ENCODE measurements at regions not wholly inside any gene's neighbourhood (a gene's known extent, or its start where the extent isn't known, plus 50 kb on each side); places are given as distances from the start of the nearest gene placed in this dataset.

GRCh38 chr14:89652352-89652751 lies 235.3 kb upstream of the FOXN3 start:
- no peak overlapping the region for H3K4me3 ChIP-seq (ENCODE audit: low read length)
- no peaks in the 10 kb centered on the region for H3K9me2 ChIP-seq (ENCODE audit: insufficient read depth, low read length)
- no peaks in the 10 kb centered on the region for H4K20me1 ChIP-seq (ENCODE audit: insufficient read depth)
- no peaks in the 10 kb centered on the region for H3F3A ChIP-seq (ENCODE audit: insufficient read depth, low read length, poor library complexity, severe bottlenecking)
- TF ChIP-seq RAD21 (conservative IDR thresholded peaks at IDR 0.05) (no peak), SMC3 (conservative IDR thresholded peaks at IDR 0.05; ENCODE audit: poor library complexity) (no peak), REST (IDR thresholded peaks at IDR 0.05; ENCODE audit: borderline replicate concordance) (no peak), EP300 (conservative IDR thresholded peaks at IDR 0.05; ENCODE audit: poor library complexity, severe bottlenecking) (no peak), CTCF (IDR thresholded peaks at IDR 0.05; ENCODE audit: poor library complexity, severe bottlenecking) (no peak), EZH2 (IDR thresholded peaks at IDR 0.05; ENCODE audit: borderline replicate concordance, insufficient read depth, low read length, poor library complexity, severe bottlenecking) (no peak), MXI1 (conservative IDR thresholded peaks at IDR 0.05; ENCODE audit: poor library complexity, severe bottlenecking) (no peak)
- no peaks in the 10 kb centered on the region for H3K27me3 ChIP-seq (ENCODE audit: insufficient read depth, low read depth, low read length)
- no peak overlapping the region for H3K9ac ChIP-seq (ENCODE audit: low read length)
- H3K4me2 ChIP-seq (ENCODE audit: low read length), result no peak overlapping the region
- no peaks in the 10 kb centered on the region for H3K36me3 ChIP-seq (ENCODE audit: insufficient read depth, low read length)
- no peaks in the 10 kb centered on the region for H3K9me3 ChIP-seq (ENCODE audit: low read length)
- H3K79me2 ChIP-seq (replicated peaks; ENCODE audit: insufficient read depth, low read length), result no peaks in the 10 kb centered on the region
- H3K27ac ChIP-seq (ENCODE audit: low read length), result no peak overlapping the region
- no peak overlapping the region for H2AFZ ChIP-seq (ENCODE audit: low read depth, low read length)

- Histone ChIP-seq H2AFZ (ENCODE audit: low read depth, low read length) (no peak overlapping the region), H3K9ac (ENCODE audit: low read length) (no peak overlapping the region), H3K4me3 (ENCODE audit: low read length) (no peak overlapping the region), H4K20me1 (ENCODE audit: insufficient read depth) (no peaks in the 10 kb centered on the region), H3K27me3 (ENCODE audit: insufficient read depth, low read depth, low read length) (no peaks in the 10 kb centered on the region), H3K4me2 (ENCODE audit: low read length) (no peak overlapping the region), H3F3A (ENCODE audit: insufficient read depth, low read length, poor library complexity, severe bottlenecking) (no peaks in the 10 kb centered on the region), H3K79me2 (replicated peaks; ENCODE audit: insufficient read depth, low read length) (no peaks in the 10 kb centered on the region), H3K36me3 (ENCODE audit: insufficient read depth, low read length) (no peaks in the 10 kb centered on the region), H3K9me2 (ENCODE audit: insufficient read depth, low read length) (no peaks in the 10 kb centered on the region), H3K27ac (ENCODE audit: low read length) (no peak overlapping the region), H3K9me3 (ENCODE audit: low read length) (no peaks in the 10 kb centered on the region)
- TF ChIP-seq RAD21 (conservative IDR thresholded peaks at IDR 0.05) (no peak), REST (IDR thresholded peaks at IDR 0.05; ENCODE audit: borderline replicate concordance) (no peak), TAF1 (IDR thresholded peaks at IDR 0.05; ENCODE audit: low read depth) (no peak), MXI1 (conservative IDR thresholded peaks at IDR 0.05; ENCODE audit: poor library complexity, severe bottlenecking) (no peak), EZH2 (IDR thresholded peaks at IDR 0.05; ENCODE audit: borderline replicate concordance, insufficient read depth, low read length, poor library complexity, severe bottlenecking) (no peak), CTCF (IDR thresholded peaks at IDR 0.05; ENCODE audit: poor library complexity, severe bottlenecking) (no peak), EP300 (conservative IDR thresholded peaks at IDR 0.05; ENCODE audit: poor library complexity, severe bottlenecking) (no peak), POLR2AphosphoS5 (IDR thresholded peaks at IDR 0.05) (no peak), SMC3 (conservative IDR thresholded peaks at IDR 0.05; ENCODE audit: poor library complexity) (no peak)
These were observed 234.8 kb upstream of the FOXN3 start for GRCh38 chr14:89651805-89652204.

Data from neural cell (in vitro differentiated cells).